GM12872 (cell line): ENCODE measurements at regions not wholly inside any gene's neighbourhood (a gene's known extent, or its start where the extent isn't known, plus 50 kb on each side); places are given as distances from the start of the nearest gene placed in this dataset.

Source experiments
- CTCF ChIP-seq: IDR thresholded peaks from 3 replicates; pipeline ENCODE4 v1.5.1; 2011; ENCODE audit warnings: low read depth, mild to moderate bottlenecking, low read length, moderate library complexity; ENCODE audit not compliant: insufficient read depth

DNA sequence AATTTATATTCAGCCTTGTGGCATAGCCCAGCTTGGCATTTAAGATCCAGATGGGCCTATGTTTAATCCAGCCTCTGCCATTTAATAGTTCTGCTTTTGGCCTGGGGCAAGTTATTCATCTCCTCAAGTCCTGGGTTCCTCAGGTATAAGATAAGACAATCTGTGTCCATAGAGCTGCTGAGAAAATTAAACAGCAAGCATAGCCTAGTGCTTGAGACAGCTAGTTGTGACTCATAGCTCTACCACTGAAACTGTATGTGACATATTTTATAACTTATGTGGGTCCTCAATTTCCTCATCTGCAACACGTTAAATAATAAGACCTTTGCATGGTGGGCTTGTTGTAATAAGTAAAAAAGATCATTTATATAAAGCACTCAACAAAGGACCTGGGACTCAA is 53.3 kb upstream of the ATP10B start:
- TF ChIP-seq CTCF, result no peak

- no peak for TF ChIP-seq CTCF
These were observed 52.6 kb upstream of the ATP10B start for GRCh38 chr5:160904591-160904990.

GRCh38 chr5:160903551-160903950 is 51.5 kb upstream of the ATP10B start:
- TF ChIP-seq CTCF, result no peak

DNA sequence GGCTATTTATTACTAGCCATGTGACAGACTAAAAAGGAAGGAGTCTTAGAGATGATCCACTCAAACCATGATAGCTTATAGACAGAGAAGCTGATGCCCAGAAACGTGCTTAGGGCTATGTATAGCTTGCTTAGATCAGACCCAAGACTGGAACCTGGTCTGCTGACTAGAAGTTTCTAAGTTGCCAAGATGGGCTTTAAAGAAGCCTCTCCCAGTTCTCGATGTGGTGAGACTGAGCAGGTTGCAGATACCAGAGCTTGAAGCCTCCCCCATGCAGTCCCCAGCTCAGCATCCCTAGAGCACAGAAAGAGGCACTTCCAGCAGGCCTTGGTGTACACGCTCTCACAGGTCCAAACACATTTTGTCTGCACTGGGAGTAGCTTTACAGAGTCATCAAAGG is 51.1 kb upstream of the ATP10B start:
- no peak for TF ChIP-seq CTCF
